Nephron progenitor cell (in vitro differentiated cells): ENCODE measurements at regions not wholly inside any gene's neighbourhood (a gene's known extent, or its start where the extent isn't known, plus 50 kb on each side); places are given as distances from the start of the nearest gene placed in this dataset.

ENCODE experiments used
- DNase-seq: peaks from one replicate; pipeline ENCODE4 v3.0.0; 2021
- H3K27ac Mint-ChIP-seq: 2 replicates; pipeline ENCODE4 v1.8.0; 2021; ENCODE audit warnings: mild to moderate bottlenecking, moderate library complexity, mixed read lengths
- H3K27me3 Mint-ChIP-seq: 2 replicates; pipeline ENCODE4 v1.8.0; 2021; ENCODE audit warnings: mild to moderate bottlenecking, low read depth, mixed read lengths; ENCODE audit not compliant: poor library complexity
- H3K36me3 Mint-ChIP-seq: 2 replicates; pipeline ENCODE4 v1.8.0; 2021; ENCODE audit warnings: low read depth, mixed read lengths
- H3K4me1 Mint-ChIP-seq: 2 replicates; pipeline ENCODE4 v1.8.0; 2021; ENCODE audit warnings: mixed read lengths
- H3K4me3 Mint-ChIP-seq: 2 replicates; pipeline ENCODE4 v1.8.0; 2021; ENCODE audit warnings: mild to moderate bottlenecking, moderate library complexity, mixed read lengths
- H3K9me3 Mint-ChIP-seq: 2 replicates; pipeline ENCODE4 v1.8.0; 2021; ENCODE audit warnings: mild to moderate bottlenecking, moderate library complexity, mixed read lengths
- CTCF ChIP-seq: fragments of 200-600 bp; sonication (generic); IDR thresholded peaks from 2 replicates; pipeline ENCODE4 v1.5.0; 2021; ENCODE audit warnings: antibody characterized with exemption

GRCh38 chr5:123814801-123815470 is 303.0 kb downstream of the CSNK1G3 start:
- no peaks in the 10 kb centered on the region for H3K36me3 Mint-ChIP-seq
- H3K4me3 Mint-ChIP-seq, result no peak overlapping the region
- no peaks in the 10 kb centered on the region for H3K27me3 Mint-ChIP-seq
- H3K27ac Mint-ChIP-seq, result peak overlapping the region; percentile 87
- peaks cover 67% of the 10 kb centered on the region for H3K4me1 Mint-ChIP-seq
- no peak for TF ChIP-seq CTCF
- no peaks in the 10 kb centered on the region for H3K9me3 Mint-ChIP-seq
- no peak for DNase-seq

GRCh38 chr5:123813937-123814624 is 302.1 kb downstream of the CSNK1G3 start:
- peak overlapping the region; percentile 58 for H3K4me3 Mint-ChIP-seq
- H3K27me3 Mint-ChIP-seq, result no peaks in the 10 kb centered on the region
- peak overlapping the region; percentile 88 for H3K27ac Mint-ChIP-seq
- no peaks in the 10 kb centered on the region for H3K36me3 Mint-ChIP-seq
- no peaks in the 10 kb centered on the region for H3K9me3 Mint-ChIP-seq
- DNase-seq, result no peak
- no peak for TF ChIP-seq CTCF
- peaks cover 67% of the 10 kb centered on the region for H3K4me1 Mint-ChIP-seq

- Mint-ChIP-seq H3K9me3 (no peaks in the 10 kb centered on the region), H3K4me3 (no peak overlapping the region), H3K36me3 (no peaks in the 10 kb centered on the region), H3K27me3 (no peaks in the 10 kb centered on the region), H3K27ac (no peak overlapping the region), H3K4me1 (peaks cover 75% of the 10 kb centered on the region)
- DNase-seq, result no peak
- TF ChIP-seq CTCF, result no peak
Observed at GRCh38 chr5:123813264-123813663, 301.3 kb downstream of the CSNK1G3 start.

GRCh38 chr5:123811831-123812230 is 299.9 kb downstream of the CSNK1G3 start:
- no peaks in the 10 kb centered on the region for H3K9me3 Mint-ChIP-seq
- H3K4me1 Mint-ChIP-seq, result peaks cover 90% of the 10 kb centered on the region
- H3K27ac Mint-ChIP-seq, result peak overlapping the region; percentile 36

GRCh38 chr5:123810746-123811340 is 298.9 kb downstream of the CSNK1G3 start:
- H3K27me3 Mint-ChIP-seq, result no peaks in the 10 kb centered on the region
- TF ChIP-seq CTCF, result no peak
- peak overlapping the region; percentile 95 for H3K27ac Mint-ChIP-seq
- no peaks in the 10 kb centered on the region for H3K9me3 Mint-ChIP-seq
- DNase-seq, result no peak
- H3K36me3 Mint-ChIP-seq, result no peaks in the 10 kb centered on the region
- H3K4me3 Mint-ChIP-seq, result peak overlapping the region; percentile 40
- H3K4me1 Mint-ChIP-seq, result peaks cover 97% of the 10 kb centered on the region

More at GRCh38 chr5:123811831-123812230, 299.9 kb downstream of the CSNK1G3 start:
- no peaks in the 10 kb centered on the region for H3K27me3 Mint-ChIP-seq
- peak overlapping the region; percentile 40 for H3K4me3 Mint-ChIP-seq
- no peak for DNase-seq
- TF ChIP-seq CTCF, result no peak
- H3K36me3 Mint-ChIP-seq, result no peaks in the 10 kb centered on the region
